GM21737 (cell line): ENCODE measurements at regions not wholly inside any gene's neighbourhood (a gene's known extent, or its start where the extent isn't known, plus 50 kb on each side); places are given as distances from the start of the nearest gene placed in this dataset.
"Not testable (repeated sequence)": the region's sequence is repeated elsewhere in the genome, so short reads cannot be mapped to it uniquely, and the experiment has no call there.

Source experiments
- ATAC-seq: cut with Tn5 transposase; IDR thresholded peaks from one replicate; pipeline ENCODE4 v1.9.1; 2021; ENCODE audit warnings: mild to moderate bottlenecking, moderate library complexity; ENCODE audit not compliant: unreplicated experiment

- not testable (repeated sequence) for ATAC-seq
Observed at GRCh38 chr7:106713452-106713851, 52.5 kb upstream of the CCDC71L start.

GRCh38 chr7:106714590-106715442 lies 53.9 kb upstream of the CCDC71L start:
- ATAC-seq: not testable (repeated sequence)

- ATAC-seq: no peak
Observed at GRCh38 chr7:106715730-106716129, 54.8 kb upstream of the CCDC71L start.

GRCh38 chr7:106717254-106717954 lies 56.4 kb upstream of the CCDC71L start:
- ATAC-seq: no peak

GRCh38 chr7:106717955-106718871 lies 57.3 kb upstream of the CCDC71L start:
- peak; percentile 82 for ATAC-seq

- ATAC-seq: no peak
Observed at GRCh38 chr7:106720641-106721040, 59.7 kb upstream of the CCDC71L start.

GRCh38 chr7:106721816-106722785 lies 61.1 kb upstream of the CCDC71L start:
- ATAC-seq: no peak

- ATAC-seq: no peak
Observed at GRCh38 chr7:106723398-106723797, 62.4 kb upstream of the CCDC71L start.

- no peak for ATAC-seq
Observed at GRCh38 chr7:106729720-106730385, 68.9 kb upstream of the CCDC71L start.

GRCh38 chr7:106731187-106731586 lies 70.2 kb upstream of the CCDC71L start:
- ATAC-seq: peak; percentile 79

GRCh38 chr7:106731646-106732444 lies 70.9 kb upstream of the CCDC71L start:
- ATAC-seq: no peak

GRCh38 chr7:106735637-106736036 lies 74.7 kb upstream of the CCDC71L start:
- ATAC-seq: no peak

- no peak for ATAC-seq
Observed at GRCh38 chr7:106736123-106736507, 75.2 kb upstream of the CCDC71L start.

GRCh38 chr7:106736508-106737201 lies 75.7 kb upstream of the CCDC71L start:
- ATAC-seq: peak; percentile 67

- ATAC-seq: no peak
Observed at GRCh38 chr7:106737202-106737562, 76.2 kb upstream of the CCDC71L start.

- ATAC-seq: no peak
Observed at GRCh38 chr7:106740806-106741205, 79.8 kb upstream of the CCDC71L start.

- no peak for ATAC-seq
Observed at GRCh38 chr7:106744563-106745091, 83.7 kb upstream of the CCDC71L start.

GRCh38 chr7:106747301-106747700 lies 86.3 kb upstream of the CCDC71L start:
- ATAC-seq: not testable (repeated sequence)
